ENCODE measurements at regions not wholly inside any gene's neighbourhood (a gene's known extent, or its start where the extent isn't known, plus 50 kb on each side); places are given as distances from the start of the nearest gene placed in this dataset.
A peak's percentile ranks its signal among the peaks of the same experiment; 100 is the strongest.
"Not testable (repeated sequence)": the region's sequence is repeated elsewhere in the genome, so short reads cannot be mapped to it uniquely, and the experiment has no call there.

DNA sequence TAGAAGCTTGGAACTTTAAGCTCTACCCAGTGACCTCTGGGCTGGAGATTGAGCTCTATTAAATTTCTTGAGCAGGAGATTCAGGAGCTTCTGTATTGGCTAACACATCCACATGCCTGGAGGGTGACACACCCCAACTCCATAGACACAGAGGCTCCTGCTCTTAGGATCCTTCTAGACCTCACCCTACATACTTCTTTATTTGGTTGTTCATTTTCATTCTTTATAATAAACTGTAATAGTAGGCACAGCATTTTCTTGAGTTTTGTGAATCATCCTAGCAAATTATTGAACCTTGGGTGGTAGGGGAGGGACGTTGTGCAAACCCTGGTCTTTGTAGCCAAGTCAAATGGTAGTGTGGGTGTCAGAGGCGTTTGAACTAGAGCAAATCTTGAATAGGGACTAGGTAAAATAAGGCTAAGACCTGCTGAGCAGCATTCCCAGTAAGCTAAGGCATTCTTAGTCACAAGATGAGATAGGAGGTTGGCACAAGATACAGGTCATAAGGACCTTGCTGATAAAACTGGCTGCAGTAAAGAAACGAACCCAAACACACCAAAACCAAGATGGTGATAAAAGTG lies 323.8 kb upstream of the GALNT5 start:
- no peak for DNase-seq (ENCODE audit: low read depth in 2 of 2)

DNA sequence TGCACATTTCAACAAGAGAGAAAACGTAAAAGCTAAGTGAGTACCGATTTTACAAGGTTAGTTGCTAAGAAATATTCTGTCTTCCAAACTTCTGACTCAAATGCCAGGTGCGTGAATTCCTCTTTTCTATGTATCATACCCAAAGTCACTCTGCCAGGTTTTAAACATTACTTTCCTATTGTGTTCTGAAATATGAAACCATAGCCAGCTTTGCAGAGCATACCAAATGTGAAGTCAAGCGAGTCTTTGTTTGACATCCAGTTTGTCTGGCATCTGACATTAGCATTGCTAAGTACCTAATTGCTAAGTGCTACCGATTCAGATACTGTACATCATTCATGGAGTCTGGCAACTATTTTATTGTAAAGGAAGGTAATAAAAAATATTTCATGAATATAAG lies 321.9 kb upstream of the GALNT5 start:
- DNase-seq (ENCODE audit: low read depth in 2 of 2) = no peak

DNA sequence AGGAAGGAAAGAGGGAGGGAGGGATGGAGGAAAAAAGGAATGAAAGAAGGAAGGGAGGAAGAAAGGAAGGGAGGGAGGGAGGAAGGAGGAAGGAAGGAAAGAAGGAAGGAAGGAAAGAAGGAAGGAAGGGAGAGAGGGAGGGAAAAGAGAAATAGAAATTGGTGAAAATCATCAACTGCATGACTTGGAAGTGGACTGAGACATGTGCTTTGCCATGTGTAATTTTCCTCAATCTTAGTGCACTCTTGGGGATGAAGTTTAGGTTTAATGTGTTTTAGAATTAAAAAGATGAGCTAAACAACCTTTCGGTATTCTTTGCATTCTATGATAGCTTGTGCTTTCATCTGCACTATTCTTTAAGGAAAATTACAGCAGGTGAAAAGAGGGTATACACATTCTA lies 320.1 kb upstream of the GALNT5 start:
- no peak for DNase-seq (ENCODE audit: low read depth in 2 of 2)

DNA sequence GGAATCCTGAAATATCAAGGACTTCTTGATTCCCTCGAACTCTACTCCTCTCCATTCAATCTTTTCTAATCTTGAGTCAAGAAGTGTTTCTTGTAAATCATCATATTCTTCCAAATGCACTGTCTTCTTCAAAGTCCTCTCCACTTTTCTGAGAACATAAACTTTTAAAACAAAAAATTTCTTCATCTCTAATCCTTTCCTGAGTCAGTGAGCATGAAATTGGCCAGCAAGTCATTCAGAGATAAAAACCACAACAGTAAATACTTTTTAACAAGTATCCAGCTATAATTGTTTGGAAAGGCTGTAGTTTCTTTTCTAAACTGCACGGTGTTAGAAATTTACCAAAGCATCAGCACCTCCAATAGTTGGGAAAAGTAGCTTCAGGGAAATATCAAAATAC lies 312.6 kb upstream of the GALNT5 start:
- DNase-seq (ENCODE audit: low read depth in 2 of 2) = no peak

DNA sequence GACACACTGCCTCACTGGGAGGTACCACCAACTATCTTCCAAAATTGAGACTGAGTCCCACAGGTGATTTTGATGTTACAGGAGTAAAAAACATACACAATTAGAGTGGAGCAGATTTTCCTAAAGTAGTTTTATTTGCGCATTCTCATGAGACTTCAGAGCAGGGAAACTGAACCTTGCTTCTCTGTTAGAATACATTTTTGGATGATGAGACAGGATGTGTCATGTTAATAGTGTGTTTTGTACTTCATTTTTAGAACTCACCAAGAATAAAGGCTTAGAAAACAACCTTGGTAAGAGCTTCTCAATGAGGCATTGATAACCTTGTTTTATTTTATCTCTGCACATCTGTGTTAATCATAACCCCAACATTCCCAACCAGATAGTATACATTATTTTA lies 310.2 kb upstream of the GALNT5 start:
- DNase-seq (ENCODE audit: low read depth in 2 of 2) = no peak

DNA sequence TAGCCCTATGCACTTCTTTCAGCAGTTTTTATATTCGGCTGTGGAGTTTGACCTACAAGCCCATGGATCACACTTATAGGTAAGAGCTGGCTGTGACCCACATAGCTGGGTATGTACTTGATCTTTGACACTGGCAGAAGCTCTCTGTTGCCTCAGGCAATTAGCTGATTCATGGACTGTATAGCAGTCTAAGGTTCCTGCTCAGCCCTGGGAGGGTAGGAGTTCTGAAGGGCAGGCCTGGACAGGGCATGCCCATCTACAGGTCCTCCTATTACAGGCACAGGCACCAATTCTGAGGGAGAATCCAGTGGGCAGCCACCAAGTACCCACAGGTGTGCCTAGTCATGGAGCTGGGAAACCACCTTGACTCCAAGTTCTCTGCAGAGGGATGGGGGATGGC lies 301.8 kb upstream of the GALNT5 start:
- no peak for DNase-seq (ENCODE audit: low read depth in 2 of 2)

DNA sequence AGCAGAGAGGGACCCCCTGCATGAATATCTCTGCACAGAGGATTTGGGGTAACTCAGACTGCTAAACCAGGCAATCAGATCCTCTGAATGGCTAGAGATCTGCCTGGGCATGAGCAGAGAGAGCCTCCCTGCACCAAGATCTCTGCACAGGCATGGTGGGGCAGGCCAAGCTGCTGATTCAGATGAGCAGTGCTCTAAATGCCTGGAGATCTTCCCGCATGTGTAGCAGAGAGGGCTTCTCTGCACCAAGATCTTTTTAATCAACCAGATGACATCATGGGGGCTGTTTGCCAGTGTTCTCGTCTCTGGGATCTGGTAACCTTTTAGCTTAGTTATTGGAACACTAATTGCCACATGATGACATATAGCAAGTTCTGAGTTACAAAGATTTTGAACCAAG lies 301.3 kb upstream of the GALNT5 start:
- DNase-seq (ENCODE audit: low read depth in 2 of 2) = no peak

DNA sequence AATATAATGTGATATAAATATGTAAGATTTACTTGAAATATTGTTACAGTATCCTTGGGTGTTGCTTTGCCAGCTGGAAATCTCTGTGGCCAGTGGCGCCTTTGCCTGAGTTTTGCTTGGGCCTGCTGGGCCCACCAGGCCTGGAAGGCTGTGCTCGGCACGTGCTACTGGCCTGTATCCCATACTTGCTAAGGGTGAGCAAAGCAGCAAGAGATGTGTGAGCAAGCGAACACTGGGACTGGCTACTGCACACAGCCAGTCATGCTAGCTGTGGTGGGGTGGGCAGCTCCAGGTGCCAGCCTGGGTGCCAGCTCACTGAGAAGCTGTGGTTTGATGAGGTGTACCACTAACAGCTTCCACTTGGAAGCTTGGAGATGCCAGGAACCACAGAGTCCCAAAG lies 299.1 kb upstream of the GALNT5 start:
- DNase-seq (ENCODE audit: low read depth in 2 of 2) = no peak

DNA sequence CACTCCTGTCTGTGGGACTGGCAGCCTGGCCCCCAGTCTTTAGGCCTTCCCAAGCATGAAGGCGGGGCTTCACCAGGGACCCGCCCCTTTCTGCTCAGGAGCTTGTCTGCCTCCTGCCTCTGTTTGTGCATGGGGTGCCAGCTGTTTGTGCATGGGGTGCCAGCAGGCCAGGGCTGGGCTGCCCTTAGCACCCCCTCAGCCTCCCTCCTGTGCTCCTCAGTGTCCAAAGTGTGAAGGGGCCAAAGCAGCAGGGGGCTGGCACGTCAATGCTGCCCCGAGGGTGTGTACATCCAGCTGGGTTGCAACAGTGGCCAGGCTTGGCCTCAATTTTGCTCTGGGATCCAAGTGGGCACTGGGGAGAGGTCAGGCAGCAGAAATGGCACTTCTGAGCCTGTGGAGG lies 298.0 kb upstream of the GALNT5 start:
- DNase-seq (ENCODE audit: low read depth in 2 of 2) = no peak

DNA sequence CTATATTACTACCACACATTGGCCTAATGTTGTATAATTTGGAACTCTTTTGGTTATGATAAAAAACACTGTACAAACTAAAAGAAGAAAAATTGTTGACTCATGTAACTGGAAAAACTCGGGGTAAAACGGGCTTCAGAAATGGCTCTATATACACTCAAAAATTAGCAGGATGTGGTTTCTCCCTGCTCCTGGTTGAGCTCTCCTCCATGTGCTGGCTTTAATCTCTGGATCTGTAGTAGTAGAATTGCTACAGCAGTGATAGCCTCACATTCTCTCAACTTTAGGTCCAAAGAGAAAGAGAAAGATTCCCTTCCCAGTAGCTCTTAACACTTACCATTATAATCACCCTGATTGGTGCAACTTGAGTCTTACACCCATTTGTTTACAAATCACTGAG lies 274.9 kb upstream of the GALNT5 start:
- no peak for DNase-seq (ENCODE audit: low read depth in 2 of 2)

DNA sequence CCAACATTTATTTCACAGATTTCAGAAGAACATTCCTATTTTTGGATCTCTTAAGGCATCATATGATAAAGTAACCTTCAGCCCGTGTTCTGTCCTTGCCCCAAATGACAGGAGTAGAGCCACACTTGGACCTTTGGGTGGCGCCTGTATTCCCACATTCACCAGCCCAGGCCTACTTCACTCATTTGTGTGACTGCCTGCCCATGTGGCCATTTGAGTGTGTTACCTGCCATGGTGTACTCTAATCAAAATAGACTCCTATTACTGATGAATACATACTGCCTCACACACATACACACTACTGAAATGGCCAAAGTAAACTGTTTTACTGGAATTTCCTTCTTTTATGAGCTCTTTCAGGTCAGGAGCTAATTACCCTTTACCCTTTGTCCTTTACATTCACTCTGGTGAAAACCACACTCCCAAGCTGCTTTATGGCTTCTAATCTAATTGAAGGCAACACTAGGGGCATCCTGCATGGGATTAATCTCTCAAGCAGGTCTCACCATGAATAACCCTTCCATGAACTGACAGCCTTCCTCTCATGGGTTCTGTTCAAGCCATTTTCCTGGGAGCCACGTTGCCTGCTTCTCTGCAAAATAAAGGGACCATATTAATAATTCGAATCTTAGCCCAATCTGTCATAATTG lies 271.0 kb upstream of the GALNT5 start:
- DNase-seq (ENCODE audit: low read depth in 2 of 2) = no peak

DNA sequence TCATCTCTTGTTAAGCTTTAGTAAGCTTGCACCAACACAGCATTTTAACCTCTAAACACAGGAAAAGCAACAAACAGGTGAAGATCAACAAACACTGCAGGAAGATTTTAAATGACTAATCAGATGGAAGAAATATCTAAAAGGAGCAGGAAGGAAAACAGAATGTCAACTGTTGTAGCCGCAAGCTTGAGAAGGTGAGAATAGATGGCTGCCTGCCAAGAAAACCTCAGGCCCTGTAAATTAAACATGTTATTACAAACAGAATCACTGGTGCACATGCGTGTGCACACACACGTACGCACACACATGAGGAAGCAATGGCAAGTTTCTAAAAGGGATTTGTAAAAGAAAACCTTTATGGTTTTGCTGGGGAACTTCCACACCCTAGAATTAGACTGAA lies 257.8 kb upstream of the GALNT5 start:
- no peak for DNase-seq (ENCODE audit: low read depth in 2 of 2)

DNA sequence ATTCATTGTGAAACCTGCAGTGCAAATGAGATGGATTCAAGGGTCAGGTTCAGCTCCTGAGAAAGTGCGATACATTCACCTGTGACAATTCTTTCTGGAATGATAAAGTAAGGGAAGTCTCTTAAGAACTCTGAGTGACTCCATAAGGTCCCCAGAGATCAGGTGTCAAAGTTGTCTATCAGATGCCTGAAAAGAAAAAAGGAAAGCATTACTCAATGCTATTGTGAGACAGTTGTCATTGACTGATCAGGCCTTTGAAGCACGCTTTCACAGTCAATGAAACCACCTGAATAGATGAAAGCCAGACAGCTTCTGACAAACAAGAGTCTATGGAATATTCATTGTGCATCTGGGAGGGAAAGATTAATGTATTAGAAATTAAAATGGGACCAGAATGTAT lies 252.7 kb upstream of the GALNT5 start:
- DNase-seq (ENCODE audit: low read depth in 2 of 2) = no peak

DNA sequence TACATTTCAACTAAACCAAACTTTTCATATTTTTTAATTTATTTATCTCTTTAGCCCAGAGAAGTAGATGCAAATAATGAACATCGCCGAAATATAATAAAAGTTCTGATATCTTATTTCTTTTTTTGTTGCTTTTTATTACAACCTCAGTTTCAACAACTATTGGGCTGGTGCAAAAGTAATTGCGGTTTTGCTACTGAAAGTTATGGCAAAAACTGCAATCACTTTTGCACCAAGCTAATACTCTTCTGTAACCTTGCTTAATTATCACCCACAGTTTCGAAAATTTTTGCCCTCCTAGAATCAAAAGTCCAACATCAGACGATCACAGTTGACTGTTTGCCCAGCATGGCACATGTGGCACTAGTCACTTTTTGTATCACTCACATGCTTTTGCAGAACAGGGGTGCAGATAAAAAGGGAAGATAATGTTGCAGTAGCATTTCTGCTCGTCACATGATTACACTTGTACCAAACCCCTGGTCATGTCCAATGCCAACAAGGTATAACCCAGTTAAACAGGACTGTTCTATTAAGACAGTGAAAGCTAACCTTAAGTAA lies 242.4 kb upstream of the GALNT5 start:
- DNase-seq (ENCODE audit: low read depth in 2 of 2) = no peak

DNA sequence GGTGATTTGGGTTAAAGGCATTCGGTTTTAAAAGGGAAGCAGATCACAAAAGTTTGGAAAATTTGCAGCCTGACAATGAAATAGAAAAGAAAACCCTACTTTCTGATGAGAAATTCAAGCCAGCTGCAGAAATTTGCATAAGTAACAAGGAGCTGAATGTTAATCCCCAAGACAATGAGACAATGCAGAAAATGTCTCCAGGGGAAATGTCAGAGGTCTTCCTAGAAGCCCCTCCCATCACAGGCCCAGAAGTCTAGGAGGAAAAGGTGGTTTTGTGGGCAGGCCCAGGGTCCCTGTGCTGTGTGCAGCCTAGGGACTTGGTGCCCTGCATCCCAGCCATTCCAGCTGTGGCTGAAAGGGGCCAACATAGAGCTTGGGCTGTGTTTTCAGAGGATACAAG lies 234.2 kb upstream of the GALNT5 start:
- not testable (repeated sequence) for DNase-seq (ENCODE audit: low read depth in 2 of 2)

DNA sequence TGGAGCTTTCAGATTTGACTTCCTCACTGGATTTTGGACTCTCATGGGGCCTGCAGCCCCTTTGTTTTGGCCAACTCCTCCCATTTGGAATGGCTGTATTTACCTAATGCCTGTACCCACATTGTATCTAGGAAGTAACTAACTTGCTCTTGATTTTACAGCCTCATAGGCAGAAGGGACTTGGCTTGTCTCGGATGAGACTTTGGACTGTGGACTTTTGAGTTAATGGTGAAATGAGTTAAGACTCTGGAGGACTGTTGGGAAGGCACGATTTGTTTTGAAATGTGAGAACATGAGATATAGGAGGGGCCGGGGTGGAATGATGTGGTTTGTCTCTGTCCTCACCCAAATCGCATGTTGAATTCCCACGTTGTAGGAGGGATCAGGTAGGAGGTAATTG lies 233.4 kb upstream of the GALNT5 start:
- DNase-seq (ENCODE audit: low read depth in 2 of 2) = no peak

DNA sequence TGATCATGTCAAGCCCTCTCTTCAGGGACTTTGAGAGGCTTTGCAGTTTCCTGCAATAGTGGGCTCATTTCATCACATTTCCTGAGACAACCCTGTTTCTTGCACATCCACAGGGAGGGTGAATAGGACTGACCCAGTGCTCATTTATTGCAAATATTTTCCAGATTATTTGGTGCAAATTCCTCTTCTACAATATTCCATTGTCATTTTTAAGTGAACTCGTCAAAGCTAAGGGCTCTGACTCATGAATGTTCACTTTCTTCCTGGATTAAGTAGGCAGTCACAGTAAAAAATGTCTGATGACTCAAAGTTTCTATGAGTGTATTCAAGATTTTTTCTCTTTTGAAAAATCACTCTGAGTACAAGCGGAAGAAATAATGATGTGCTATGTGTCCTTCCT lies 225.5 kb upstream of the GALNT5 start:
- peak; percentile 80 to 83 for DNase-seq (ENCODE audit: low read depth in 2 of 2)

DNA sequence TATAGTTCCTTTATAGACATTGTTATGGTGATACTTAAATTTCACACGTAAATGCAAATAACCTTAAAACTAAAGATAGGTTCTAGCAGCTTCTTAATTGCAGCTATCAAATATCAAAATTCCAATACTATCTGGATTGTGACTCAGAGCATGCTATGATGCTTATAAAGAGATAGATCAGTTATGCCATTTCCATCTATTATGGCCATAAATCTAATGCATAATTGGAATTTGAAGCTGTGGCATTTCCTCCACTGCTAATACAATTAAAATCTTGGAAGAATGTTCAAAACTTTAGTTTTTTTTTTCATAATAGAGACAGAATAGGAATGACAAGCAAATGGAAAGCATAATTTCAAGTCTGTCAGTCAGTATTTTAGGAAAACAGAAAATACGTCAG lies 220.8 kb upstream of the GALNT5 start:
- no peak for DNase-seq (ENCODE audit: low read depth in 2 of 2)

DNA sequence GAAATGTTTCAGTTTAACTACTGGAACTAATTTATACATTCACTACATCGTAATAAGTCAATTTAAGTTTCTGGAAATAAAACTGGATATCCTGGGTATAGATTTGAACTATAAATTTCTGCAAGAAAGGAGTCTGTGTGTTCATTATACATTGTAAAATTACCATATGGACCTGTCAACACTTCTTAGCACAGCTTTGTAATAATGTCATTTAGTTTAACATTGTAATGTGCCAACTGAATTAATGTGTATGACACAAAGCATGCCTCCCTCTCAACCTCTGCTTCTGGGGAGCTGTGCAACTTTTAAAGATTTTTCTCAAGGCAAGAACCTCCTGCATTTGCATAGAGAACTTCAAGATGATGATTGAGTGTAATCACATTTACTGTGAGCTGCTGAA lies 213.7 kb upstream of the GALNT5 start:
- no peak for DNase-seq (ENCODE audit: low read depth in 2 of 2)

DNA sequence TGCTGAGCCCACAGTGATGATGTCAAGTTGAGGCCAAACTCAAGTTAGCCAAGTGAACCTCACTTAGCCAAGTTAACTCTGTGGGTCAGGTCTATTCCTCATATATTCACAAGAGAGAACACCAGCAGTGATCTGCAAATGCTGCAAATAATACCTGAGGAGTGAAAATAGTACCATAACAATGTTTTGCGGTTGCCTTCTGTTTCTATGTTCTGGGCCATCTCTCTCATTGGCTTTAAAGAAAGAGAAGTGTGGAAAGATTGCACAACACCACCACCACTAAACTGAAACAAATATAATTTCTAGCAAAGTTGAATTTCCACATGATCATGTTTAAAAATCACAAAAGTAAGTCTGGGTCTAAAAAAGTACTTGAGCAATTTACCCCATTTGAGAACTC lies 211.1 kb upstream of the GALNT5 start:
- no peak for DNase-seq (ENCODE audit: low read depth in 2 of 2)

DNA sequence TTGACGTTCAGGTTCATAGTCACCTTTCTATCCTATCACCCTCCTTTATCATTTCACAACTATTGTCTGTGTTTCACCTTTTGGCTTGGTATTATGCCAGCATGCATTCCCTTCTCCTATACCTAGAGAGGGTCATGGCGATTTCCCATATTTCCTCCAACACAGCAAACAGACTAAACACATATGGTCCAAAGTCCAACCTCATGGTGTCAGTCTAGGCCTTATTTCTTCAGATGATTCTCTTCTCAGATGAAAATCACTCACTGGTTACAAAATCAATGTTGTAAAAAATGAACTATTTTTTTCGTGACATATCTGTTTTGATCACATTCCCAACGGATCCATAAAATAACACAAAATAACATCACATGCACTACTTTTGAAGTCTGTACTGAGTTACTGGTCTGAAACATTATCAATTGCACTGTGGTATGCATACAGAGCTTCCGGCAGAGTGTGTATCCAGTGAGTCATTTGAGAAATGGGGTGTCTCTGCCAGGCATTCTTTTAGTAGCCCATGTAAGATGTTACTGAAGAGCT lies 204.8 kb upstream of the GALNT5 start:
- DNase-seq (ENCODE audit: low read depth in 2 of 2) = peak; percentile 54 to 56

DNA sequence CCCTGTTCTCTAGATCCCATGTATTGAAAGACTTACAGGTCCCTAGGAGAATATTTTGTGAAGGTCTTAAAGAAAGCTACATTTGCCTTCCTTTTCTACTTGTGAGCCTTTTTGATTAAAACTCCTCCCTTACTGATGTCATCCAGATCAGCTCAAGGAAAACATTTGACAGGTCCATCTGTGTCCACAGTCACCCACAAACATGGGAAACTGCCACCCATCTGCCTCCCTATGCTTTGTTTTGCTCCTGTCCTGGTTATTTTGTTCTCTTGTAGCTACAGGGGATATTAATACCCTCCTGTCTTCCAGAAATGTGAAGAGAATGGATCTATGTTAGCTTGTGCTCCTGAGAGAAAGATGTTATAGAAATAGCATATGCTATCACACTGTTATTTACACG lies 203.6 kb upstream of the GALNT5 start:
- no peak for DNase-seq (ENCODE audit: low read depth in 2 of 2)

DNA sequence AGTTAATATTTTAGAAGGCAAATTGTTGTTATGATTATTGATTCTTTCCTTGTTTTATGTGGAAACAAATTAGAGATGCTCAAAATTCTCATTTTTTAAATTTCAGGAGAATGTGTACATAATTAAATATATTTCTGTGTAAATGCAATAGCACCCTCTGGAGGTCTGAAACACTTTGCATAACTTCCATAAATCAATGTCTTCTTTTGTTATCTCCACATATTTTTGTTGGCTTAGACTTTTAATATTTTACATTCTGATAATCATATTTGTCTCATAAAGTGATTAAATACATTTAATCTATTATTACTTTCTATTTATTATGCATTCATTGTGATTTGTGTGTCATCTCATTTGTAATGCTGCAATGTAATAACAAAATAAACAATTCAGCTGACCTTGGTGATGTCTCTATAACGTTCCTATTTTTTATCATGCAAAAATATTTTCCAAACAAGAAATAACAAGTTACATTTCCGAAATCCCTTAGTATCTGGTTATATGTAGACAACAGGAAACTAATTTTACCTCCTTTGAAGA lies 201.8 kb upstream of the GALNT5 start:
- no peak for DNase-seq (ENCODE audit: low read depth in 2 of 2)

Data from fibroblast of skin of left biceps (primary cell).